GM21619 (cell line): ENCODE measurements at regions not wholly inside any gene's neighbourhood (a gene's known extent, or its start where the extent isn't known, plus 50 kb on each side); places are given as distances from the start of the nearest gene placed in this dataset.

Source experiments
- ATAC-seq: cut with Tn5 transposase; IDR thresholded peaks from one replicate; pipeline ENCODE4 v1.9.1; 2021; ENCODE audit not compliant: unreplicated experiment

DNA sequence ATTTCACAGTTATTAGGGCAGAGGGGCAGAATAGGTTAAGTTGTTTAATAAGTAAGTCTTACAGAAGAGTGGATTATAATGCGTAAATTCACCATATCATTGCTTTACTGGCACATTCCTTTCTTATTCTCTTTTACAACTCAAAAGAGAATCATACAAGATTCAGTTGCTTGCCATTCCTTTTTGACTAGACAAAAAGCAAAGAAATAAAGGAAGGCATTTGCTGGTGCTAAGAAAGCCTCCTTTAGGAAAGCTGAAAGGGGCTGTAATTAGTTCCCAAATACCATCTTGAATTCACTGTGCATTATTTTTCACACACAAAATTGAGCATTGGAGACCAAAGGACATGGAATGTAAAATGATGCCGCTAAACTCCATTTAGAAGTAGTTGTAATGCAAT, 499.3 kb downstream of the NXPH1 start:
- no peak for ATAC-seq

DNA sequence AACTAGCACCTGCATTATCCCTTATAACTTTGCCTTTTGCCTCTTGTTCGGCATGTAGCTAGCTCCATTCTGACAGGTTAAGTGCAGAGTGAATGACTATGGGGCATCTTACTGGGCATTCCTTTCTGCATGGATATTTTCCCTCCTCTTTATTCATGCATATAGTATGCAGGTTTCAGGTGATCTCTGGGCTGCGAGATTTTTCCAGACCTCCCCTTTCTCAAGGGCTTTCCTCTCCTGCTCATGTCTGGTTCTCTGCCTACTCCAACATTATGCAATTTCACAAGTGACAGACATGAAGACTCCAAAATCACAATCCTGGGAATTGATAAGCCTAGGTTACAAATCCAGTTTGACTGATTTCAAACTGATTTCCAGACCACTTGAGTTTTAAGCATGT, 503.8 kb downstream of the NXPH1 start:
- no peak for ATAC-seq

DNA sequence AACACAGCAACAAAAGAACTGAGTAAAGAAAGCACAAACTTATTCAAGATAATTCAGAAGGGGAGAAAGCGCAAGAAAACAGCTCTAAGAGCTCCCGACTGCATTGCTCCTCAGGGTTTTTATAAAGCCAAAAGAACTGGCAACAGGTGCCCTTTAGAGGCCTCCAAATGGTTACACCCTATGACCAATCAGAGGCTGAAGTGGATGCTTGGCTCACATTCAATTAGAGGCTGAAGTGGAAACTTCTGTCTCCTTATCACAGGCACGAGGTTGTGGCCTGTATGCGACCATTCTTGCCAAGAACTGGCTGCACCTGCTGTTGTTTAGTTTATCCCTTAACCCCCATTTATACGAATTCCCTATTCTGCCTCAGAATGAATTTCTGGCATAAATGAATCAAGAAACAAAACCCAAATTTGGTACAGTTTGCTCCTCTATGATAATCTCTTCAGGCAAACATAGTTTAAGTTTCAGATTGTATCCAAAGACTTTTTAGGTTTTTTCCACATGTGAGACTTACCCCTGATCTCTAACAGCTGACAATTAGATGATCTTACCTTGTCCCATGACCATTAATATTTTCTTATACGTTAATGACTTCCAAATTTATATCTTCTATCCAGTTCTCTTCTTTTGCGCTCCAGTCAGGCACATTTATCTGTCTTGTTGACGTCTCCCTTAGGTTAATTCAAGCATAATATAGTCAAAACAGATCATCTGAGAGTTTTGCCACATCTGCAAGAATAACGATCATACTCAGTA, 504.8 kb downstream of the NXPH1 start:
- ATAC-seq: no peak

DNA sequence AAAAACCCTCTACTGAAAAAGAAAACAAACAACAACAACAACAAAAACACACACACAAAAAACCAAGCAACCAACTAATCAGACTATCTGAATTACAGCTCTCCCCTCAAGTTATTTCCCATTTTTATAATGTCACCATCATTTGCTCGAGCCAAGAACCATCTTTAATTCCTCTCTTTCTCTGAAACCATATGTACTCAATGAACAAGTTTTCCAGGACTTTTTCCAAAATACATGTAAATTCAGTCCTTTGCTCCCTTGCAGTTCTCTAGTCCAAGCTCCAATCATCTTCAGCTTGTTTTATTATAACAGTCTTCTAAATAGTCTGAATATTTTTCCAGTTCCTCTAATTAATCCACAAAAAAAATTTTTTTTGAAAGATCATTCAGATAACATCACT, 506.0 kb downstream of the NXPH1 start:
- ATAC-seq: no peak

DNA sequence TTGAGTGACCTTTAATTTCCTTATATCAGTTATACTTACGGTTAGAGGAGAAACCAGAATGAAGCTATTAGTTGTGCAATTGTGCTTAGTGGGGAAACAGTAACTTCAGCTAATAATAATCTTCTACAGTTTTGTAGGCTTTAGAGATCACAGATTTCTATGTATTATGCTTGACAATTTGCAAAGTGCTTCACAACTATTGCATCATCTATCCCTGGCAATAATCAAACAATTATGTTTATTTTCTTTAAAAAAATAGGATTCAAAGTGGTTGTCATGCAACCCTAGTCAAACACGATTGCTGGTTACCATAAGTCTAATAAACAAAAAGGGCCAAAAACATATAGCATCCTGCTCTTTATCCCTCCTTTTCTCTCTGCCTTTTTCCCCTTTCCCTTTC, 530.3 kb downstream of the NXPH1 start:
- ATAC-seq: no peak

DNA sequence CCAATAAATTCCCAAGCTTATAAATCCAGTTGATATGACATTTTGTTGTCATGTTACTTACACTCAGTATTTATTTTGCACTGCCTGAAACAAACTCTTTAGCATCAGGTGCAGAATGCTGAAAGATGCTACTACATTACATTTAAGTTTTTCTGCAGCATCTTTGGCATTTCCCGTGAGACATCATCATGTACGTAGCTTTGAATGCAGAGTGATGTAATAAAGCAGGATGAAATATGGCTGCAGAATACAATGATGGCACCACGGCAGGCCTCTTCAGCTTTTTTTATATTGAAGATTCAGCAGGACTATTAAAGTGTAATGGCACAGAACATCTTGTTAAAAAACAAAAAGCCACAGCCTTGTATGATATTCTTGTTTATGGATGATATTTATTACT, 531.8 kb downstream of the NXPH1 start:
- ATAC-seq: no peak

DNA sequence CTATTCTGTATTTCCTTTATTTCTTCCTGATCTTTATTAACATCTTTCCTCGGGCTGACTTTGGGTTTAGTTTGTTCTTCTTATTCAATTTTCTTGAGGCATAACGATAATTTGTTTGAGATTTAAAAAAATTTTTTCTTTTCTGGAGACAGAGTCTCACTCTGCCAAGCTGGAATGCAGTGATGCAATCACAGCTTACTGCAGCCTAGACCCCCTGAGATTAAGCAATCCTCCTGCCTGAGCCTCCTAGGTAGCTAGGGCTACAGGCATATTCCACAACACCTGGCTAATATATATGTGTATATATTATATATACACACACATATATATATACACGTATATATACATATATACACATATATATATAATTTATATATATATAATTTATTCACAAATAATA, 540.2 kb downstream of the NXPH1 start:
- ATAC-seq: no peak

DNA sequence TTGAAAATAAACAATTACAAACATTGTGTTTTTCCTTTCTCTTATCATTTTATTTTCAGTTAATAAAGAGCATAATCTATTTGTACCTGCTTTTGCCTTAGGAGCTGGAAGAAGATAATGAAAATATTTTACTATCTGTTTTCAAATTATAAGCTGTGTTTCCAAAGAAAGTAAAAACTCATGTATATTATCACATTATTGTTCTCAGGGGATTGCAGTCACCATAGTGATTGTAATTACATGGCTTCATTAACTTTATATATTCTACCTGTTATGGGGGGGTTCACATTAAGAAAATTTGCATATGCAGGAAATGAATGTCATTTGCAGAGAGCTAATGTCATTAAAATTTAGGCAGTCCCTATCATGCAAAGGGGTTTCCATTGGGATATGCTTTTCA, 542.3 kb downstream of the NXPH1 start:
- ATAC-seq: no peak

DNA sequence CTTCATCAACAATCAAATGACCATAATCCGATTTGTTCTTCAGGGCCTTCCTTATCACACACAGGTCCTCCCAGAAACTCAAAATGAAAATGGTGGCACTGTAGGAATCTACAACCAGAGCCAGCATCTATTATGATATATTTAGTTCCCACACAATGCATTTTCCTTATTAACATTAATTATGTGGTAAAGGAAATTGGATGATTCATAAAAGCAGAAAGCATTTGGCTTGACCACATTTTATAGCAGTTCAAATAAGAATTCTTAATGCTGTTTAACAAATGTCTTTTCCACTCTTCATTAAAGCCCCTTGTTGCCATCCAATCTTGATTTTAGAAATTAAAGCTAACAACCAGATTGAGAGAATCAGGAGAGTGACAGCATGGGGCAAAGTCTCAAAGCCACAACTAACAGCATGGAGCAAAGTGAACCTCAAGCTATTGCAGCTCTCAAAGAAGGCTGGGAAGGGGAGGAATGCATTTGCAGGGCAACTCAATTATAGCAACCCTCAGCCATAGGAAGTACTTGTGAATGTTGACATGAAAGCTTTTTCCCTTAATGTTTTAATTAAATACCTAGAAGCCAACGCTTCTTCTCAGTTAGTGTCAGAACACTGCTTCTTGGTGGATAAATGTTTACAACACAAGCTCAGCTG, 549.1 kb downstream of the NXPH1 start:
- ATAC-seq: no peak

DNA sequence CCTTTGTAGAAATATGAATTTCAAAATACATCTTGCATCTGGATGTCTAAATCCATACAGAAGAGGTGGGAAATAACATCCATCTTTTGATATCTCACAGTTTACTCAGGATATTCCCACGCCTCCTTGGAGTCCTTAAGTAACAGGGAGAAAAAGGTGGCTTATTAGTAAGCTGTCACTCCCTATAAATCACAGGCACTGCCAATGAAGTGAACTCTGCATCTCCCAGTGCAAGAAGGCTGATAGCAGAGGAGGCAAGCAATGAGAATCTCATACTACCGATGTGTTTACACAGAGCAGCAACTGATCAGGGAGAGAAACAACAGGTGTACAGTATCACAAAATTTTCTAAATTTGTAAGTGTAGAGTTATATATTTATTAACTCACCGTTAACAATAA, 551.8 kb downstream of the NXPH1 start:
- ATAC-seq: no peak

DNA sequence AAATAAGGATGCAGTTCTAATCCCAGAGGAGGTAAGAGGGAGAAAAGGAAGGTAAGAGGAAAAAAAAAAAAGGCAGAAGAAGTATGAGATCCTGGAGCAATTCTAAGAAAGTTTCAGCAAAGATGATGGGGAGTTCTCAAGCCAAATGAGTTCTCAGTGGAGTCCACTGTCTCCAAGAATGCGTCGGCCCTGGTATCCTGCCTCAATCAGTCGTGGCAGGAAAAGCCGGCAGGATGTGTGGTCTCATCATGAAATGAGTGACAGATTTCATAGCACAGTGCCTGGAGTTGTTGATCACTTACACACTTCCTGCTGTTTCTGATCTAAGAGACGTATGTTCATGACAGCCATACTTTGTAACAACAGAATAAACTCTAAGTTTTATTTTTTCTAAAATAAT, 554.9 kb downstream of the NXPH1 start:
- no peak for ATAC-seq

DNA sequence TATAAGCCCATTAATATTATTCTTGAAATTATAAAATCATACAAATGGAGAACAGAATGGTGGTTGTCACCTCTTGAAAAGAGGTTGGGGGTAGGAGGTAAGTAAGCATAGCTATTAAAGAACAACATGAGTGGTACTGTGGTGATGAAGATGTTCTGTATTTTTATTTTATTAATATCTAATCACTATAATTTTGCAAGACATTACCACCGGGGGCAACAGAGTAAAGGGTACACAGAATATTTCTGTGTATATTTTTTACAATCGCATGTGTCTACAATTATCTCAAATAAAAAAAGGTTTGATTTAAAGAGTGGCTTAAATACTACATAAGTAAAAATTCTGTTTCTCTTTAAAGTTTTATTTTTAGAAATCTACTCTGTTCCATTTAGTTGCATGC, 557.8 kb downstream of the NXPH1 start:
- no peak for ATAC-seq

DNA sequence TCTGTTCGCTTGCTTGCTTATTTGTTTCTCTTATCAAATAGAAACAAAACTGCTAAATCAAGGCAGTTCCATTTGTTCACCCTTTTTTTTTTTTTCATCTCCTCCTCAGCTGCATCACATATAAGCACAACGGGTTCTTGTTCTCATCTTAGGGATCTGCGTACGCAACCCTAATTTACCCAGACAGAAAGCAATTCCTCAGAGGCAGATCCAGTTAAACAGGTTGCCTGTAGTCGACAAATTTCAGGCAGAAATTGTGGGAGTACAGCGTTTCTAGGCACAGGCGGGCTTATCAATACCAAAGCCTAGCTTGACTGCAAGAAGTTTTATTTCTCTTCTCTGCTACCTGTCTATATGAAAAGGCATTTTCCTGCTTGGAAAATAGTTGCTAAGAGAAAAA, 565.4 kb downstream of the NXPH1 start:
- ATAC-seq: no peak

DNA sequence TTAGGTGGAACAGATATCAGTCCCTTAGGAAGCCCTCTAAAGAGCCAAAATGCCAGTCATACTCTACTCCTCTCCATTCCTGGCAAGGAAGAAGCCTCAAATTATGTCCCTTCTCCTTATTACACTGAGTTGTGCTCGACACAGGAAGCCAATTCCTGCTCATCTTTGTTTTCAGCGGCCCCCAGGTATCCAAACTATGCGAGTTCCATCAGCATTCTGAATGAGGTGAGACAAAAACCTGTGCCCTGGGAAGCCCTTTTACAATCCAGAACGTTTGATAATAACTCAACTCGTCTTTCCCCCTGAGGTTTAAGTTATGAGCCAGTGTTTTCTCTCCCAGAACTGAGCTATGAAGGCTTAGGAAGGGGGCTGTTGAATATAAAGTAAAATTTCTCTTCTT, 580.5 kb downstream of the NXPH1 start:
- ATAC-seq: no peak

DNA sequence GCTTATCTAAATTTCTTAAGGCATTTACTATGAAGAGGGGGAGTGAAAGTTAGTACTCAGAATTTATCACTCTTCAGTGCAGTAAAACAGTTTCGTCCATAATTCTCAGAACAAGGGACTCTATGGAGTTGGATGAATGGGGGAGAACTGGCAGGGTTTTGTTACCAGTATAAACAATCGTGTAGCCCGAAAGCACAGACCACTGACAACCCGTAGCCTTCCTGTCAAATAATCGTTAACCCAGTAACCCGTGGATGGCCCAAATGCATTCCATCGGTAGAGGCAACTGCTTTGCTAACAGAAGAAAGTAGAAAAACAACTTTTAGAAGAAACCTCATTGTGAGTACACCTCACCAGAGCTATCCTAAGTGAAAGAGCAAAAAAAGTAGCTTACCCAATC, 583.9 kb downstream of the NXPH1 start:
- no peak for ATAC-seq

DNA sequence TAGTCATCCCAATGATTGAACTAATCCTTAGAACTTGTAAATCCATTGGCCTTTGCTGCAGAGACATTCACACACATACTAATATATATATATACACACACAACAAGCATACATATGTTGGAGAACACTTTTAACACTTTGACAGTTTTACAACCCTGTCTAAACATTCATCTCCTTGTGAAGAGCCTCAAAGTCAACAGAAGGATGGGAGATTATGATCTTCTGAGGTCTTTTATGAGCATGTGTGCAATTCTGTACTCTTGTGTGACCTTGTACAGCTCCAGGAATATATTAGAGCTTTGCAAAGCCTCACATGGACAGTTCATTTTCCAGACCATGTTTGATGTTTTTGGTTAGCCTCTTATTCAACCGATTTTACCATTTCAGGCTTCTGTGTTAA, 589.0 kb downstream of the NXPH1 start:
- no peak for ATAC-seq

DNA sequence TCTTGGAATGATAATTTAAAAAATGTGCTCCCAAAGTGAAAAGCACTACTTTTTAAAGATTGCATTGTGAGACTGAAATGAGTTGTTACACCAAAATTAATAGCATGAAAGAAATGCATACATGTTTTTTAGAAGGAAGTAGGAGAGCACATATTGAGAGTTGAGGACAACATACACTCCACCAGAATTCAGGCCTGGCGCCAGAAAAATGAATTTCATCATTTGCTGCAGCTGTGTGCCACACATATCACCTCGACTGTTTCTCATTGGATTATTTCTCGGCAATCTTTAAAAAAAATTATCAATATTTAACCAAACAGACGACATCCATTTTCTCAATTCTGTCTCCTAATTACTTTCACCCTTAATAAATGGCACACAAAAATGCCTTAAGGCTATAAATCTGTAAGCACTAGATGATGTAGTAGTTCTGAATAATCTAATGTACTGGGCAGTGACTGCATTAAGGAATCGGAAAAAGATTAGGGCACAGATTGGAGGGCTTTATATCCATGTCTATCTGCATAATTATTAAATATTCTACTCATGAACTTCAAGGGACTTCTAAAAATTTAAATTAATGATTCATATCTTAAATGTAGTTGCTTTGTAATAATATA, 590.4 kb downstream of the NXPH1 start:
- ATAC-seq: no peak

DNA sequence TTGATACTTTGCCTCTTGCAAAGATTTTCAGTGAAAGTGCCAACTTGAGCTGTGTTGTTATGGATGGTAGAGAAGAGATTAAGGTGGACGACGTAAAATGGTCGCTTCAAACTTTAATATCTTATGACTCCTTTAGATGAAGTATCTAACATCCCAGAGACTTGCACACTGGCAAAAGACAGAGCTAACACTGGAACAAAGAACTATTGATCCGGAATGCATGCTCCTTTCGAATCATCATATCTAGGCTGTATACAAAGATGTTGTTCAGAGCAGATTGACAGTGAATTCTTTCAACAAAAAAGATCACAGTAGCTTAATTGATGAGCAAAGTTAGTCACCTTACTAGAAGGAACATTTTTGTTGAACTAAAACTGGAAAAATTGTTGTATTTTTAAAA, 592.7 kb downstream of the NXPH1 start:
- no peak for ATAC-seq

DNA sequence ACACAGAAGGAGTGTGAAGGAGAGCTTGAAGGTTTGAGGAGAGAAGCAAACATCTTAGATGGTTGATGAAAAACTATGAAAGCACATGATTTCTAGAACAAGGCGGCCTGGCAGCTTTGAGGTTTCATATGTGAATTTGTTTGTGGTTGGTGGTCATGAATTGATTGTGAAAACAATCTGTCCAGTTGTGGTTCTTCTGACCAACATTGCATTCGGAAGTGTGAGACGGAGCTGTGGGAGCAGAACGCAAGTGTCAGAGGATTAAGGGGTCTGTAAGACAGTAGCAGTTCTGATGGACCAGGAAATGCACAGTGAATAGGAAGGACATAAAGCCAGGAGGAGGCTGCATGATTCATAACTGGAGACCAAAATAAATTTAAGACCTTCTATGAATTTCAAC, 594.6 kb downstream of the NXPH1 start:
- no peak for ATAC-seq

DNA sequence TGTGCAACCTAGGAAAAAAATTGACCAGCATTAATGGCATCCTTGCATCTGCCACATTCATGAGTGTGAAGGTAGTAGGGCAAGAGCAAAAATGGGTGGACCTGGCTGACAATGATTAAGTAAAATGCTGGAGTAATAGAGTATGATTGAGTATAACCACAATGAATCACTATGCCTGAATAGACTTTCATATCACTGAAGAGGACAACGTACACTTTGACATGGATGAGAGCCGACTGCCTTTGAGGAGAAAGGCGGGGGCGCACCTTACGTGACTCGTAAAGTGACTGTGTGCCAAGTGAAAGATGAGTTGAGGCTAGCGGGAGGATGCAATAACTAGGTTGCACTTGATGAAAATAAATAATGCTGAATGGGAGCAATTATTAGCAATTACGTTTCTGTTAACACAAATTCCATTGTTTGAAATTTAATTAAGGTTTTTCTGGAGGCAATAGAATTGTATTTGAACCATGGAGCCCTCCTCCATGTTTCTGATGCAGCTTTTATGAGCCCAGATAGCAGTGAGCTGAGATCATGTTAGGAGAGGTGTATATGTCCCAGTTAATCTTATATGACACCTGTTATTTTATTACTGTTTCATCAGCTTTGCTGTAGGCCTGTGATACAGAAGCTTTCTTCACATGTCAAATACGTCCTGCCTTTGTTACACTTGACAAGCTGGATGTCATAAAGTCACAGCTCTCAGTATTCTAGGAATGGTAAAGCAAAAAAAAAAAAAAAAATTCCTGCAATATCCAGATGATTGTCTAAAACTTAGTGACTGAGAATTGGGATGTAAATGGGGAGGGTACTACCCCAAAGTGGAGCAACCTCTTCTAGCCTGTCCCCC, 596.5 kb downstream of the NXPH1 start:
- ATAC-seq: no peak

DNA sequence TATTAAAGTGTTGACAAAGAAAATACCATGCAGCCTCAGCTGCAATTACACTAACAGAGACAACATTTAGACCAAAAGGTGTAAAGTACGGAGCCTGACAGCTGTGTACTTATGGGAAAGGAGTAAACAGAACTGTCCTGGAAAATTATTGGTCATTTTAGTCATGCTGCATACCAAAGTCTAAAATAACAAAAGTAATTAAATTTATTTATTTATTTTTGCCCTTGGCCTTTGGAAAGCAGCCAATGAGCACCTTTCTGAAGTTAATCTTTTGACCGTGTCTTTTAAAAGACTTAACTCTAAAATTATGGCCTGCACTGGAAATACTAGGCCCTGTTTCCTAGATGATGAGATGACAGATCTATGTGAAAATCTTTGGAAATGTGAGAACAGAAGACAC, 597.6 kb downstream of the NXPH1 start:
- ATAC-seq: no peak

DNA sequence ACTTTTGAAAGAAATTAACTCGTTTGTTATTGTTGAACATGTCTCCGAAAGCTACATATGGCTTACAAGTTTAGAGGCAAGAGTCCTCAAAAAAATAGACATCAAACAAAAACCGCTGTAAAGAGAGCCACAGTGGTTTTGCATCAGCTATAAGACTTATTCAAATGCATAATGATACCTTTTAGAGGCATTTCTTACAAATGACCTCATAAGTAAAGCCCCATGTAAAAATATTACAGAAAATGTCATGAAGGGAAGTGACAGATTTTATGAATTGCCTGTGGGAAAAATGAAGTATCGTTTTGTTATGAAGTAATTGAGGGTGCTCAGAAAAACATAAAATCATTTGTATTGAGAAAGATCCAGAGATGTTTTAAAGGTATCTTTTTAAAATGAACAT, 598.0 kb downstream of the NXPH1 start:
- ATAC-seq: no peak
